Nephron progenitor cell (in vitro differentiated cells): ENCODE measurements at regions not wholly inside any gene's neighbourhood (a gene's known extent, or its start where the extent isn't known, plus 50 kb on each side); places are given as distances from the start of the nearest gene placed in this dataset.

Experiments
- DNase-seq: peaks from one replicate; pipeline ENCODE4 v3.0.0; 2021
- H3K27ac Mint-ChIP-seq: 2 replicates; pipeline ENCODE4 v1.8.0; 2021; ENCODE audit warnings: mild to moderate bottlenecking, moderate library complexity, mixed read lengths
- H3K27me3 Mint-ChIP-seq: 2 replicates; pipeline ENCODE4 v1.8.0; 2021; ENCODE audit warnings: mild to moderate bottlenecking, low read depth, mixed read lengths; ENCODE audit not compliant: poor library complexity
- H3K36me3 Mint-ChIP-seq: 2 replicates; pipeline ENCODE4 v1.8.0; 2021; ENCODE audit warnings: low read depth, mixed read lengths
- H3K4me1 Mint-ChIP-seq: 2 replicates; pipeline ENCODE4 v1.8.0; 2021; ENCODE audit warnings: mixed read lengths
- H3K4me3 Mint-ChIP-seq: 2 replicates; pipeline ENCODE4 v1.8.0; 2021; ENCODE audit warnings: mild to moderate bottlenecking, moderate library complexity, mixed read lengths
- H3K9me3 Mint-ChIP-seq: 2 replicates; pipeline ENCODE4 v1.8.0; 2021; ENCODE audit warnings: mild to moderate bottlenecking, moderate library complexity, mixed read lengths
- TF ChIP-seq, protein P1 (sequence below): fragments of 200-600 bp; sonication (generic); IDR thresholded peaks from 2 replicates; pipeline ENCODE4 v1.5.0; 2021; ENCODE audit warnings: antibody characterized with exemption

DNA sequence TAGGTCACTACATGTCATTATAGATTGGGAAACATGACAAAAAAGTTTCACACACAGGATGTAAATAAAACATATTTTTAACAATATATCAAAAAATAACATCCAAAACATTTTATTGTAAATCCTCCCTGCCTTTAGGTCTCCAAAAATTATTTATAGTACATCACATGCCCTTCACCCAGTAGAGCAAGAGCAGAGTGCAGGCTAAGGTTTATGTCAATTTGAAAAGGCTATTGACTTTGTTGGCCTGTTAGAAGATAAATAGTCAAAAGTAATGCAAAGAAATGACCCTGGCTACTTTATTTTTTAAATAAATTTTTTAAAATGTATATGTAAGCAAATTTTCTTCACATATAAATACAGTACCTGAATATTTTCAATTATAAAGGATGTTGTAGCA lies 983.7 kb downstream of the RAB28 start:
- no peak for DNase-seq
- Mint-ChIP-seq H3K9me3 (no peaks in the 10 kb centered on the region), H3K27ac (no peak overlapping the region), H3K4me3 (no peak overlapping the region), H3K27me3 (no peaks in the 10 kb centered on the region), H3K4me1 (peaks cover 4% of the 10 kb centered on the region), H3K36me3 (no peaks in the 10 kb centered on the region)
- TF ChIP-seq, protein P1, sequence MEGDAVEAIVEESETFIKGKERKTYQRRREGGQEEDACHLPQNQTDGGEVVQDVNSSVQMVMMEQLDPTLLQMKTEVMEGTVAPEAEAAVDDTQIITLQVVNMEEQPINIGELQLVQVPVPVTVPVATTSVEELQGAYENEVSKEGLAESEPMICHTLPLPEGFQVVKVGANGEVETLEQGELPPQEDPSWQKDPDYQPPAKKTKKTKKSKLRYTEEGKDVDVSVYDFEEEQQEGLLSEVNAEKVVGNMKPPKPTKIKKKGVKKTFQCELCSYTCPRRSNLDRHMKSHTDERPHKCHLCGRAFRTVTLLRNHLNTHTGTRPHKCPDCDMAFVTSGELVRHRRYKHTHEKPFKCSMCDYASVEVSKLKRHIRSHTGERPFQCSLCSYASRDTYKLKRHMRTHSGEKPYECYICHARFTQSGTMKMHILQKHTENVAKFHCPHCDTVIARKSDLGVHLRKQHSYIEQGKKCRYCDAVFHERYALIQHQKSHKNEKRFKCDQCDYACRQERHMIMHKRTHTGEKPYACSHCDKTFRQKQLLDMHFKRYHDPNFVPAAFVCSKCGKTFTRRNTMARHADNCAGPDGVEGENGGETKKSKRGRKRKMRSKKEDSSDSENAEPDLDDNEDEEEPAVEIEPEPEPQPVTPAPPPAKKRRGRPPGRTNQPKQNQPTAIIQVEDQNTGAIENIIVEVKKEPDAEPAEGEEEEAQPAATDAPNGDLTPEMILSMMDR: no peak

DNA sequence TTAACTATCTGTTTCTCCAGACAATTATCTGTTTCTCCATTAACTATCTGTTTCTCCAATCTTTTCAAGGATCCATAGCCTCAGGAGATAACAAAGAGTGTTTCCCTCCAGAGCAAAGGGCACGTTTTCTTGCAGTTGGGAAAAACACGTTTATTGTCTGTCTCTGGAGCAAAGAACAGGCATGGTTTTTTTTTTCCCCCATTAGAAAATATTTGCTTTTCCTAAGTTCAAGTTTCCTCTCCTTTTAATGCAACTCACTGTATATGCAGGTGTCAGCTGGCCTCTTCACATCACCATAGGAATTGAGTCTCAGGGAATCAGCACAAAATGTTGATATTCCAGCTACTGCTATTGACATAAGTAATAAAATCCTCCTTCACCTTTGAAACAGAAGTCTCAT lies 984.4 kb downstream of the RAB28 start:
- TF ChIP-seq, protein P1: no peak
- H3K36me3 Mint-ChIP-seq: no peaks in the 10 kb centered on the region
- H3K4me3 Mint-ChIP-seq: no peak overlapping the region
- no peak for DNase-seq
- H3K27me3 Mint-ChIP-seq: no peaks in the 10 kb centered on the region
- no peaks in the 10 kb centered on the region for H3K9me3 Mint-ChIP-seq
- H3K4me1 Mint-ChIP-seq: peaks cover 4% of the 10 kb centered on the region
- no peak overlapping the region for H3K27ac Mint-ChIP-seq

DNA sequence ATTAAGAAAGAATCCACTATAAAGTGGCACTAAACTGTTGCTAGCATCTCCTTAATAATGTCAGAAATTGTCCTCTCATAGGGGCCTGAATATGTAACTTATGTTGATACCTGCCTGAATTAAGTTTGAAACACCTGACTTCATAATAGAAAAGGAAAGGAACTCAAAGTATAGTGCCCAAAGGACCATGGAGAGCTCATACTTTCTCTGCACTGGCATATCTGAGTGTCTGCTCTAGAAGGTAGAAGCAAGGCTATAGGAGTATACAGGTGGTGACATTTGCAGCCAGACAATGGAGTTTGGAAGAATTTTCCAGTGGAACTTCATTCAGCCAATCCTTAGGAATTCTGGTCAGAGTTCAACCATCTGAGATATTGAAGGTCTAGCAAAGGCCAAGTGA lies 988.9 kb downstream of the RAB28 start:
- Mint-ChIP-seq H3K27me3 (no peaks in the 10 kb centered on the region), H3K36me3 (no peaks in the 10 kb centered on the region), H3K9me3 (no peaks in the 10 kb centered on the region), H3K4me3 (no peak overlapping the region), H3K4me1 (peaks cover 4% of the 10 kb centered on the region), H3K27ac (no peak overlapping the region)
- no peak for DNase-seq
- TF ChIP-seq, protein P1: no peak

DNA sequence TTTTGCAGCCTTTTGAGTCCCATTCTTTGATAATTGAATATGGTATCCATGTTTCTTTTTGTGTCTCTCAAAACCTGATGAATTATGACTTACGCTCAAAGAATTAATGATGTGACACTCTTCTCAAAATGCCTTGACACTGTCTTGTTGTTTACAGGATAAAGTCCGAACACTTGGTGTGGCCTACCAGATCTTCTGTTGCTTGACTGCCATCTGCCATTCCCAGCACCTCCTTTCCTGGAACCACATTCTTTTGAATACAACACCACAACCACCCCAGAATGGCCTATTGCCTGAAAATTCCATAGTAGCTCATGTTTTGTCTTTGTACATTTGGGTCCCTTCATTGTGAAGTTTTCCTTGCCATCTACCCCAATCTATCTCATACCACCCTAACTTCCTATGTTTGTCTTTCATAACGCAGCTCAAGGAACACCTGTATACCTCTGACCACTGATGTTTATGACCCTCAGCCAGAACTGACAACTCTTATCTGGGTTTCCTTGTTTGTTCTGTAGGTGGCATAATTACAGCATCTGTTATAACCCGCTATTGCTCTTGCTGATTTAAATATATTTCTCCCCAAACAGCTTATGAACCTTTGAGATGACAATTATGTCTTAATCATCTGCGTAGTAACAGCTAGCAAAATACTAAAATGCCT lies 991.3 kb downstream of the RAB28 start:
- DNase-seq: no peak
- Mint-ChIP-seq H3K27me3 (no peaks in the 10 kb centered on the region), H3K36me3 (no peaks in the 10 kb centered on the region), H3K4me1 (no peaks in the 10 kb centered on the region), H3K27ac (peak overlapping the region; percentile 26), H3K4me3 (no peak overlapping the region), H3K9me3 (no peaks in the 10 kb centered on the region)
- TF ChIP-seq, protein P1: no peak

DNA sequence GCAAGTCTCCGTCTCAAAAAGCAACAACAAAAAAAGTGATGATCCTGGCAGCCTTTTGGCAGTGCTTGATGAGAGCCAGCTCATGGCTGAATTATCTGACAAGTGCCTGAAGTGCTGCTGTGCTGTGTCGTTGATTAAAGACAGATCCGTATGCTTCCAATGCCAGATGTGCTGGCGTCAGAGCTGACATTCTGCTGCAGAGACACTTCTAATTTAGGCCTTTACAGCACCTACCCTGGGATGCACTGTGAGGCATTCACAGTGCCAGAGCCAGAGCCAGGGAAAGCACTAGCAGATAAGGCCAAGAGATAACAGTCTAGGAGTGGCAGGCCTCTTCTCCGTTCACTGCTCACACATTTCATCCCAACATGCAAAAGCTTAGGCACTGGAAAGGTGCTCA lies 995.5 kb downstream of the RAB28 start:
- Mint-ChIP-seq H3K9me3 (no peaks in the 10 kb centered on the region), H3K27me3 (no peaks in the 10 kb centered on the region), H3K4me1 (no peaks in the 10 kb centered on the region), H3K36me3 (no peaks in the 10 kb centered on the region), H3K4me3 (no peak overlapping the region), H3K27ac (no peak overlapping the region)
- TF ChIP-seq, protein P1: no peak
- DNase-seq: no peak

DNA sequence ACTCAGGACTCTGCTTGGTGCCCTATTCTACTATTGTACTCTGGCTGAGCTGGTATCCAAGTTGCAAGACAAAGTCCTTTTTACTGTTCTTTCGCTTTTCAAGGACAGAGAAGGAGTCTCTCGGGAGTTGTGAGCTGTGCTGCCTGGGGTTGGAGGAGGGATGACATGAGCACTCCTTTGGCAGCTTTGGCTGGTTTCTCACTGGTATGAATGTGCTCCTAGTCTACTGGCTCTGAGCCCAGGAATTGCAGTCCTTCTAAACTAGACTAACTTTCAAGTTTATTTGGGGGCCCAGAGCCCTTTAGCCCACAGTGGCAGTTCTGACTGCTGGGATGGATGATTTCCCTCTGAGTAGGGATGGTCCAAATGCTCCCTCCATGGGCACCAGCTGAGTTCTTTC lies 997.1 kb downstream of the RAB28 start:
- peaks cover 9% of the 10 kb centered on the region for H3K9me3 Mint-ChIP-seq
- H3K4me3 Mint-ChIP-seq: no peak overlapping the region
- no peaks in the 10 kb centered on the region for H3K4me1 Mint-ChIP-seq
- no peaks in the 10 kb centered on the region for H3K27me3 Mint-ChIP-seq
- no peak overlapping the region for H3K27ac Mint-ChIP-seq
- DNase-seq: no peak
- TF ChIP-seq, protein P1: no peak
- no peaks in the 10 kb centered on the region for H3K36me3 Mint-ChIP-seq
